GM12873 (cell line): ENCODE measurements at regions not wholly inside any gene's neighbourhood (a gene's known extent, or its start where the extent isn't known, plus 50 kb on each side); places are given as distances from the start of the nearest gene placed in this dataset.

Experiments
- TF ChIP-seq, protein P1 (sequence below): IDR thresholded peaks from 2 replicates; pipeline ENCODE4 v1.5.1; 2012; ENCODE audit warnings: low read depth, mild to moderate bottlenecking, moderate library complexity, low read length, control low read depth; ENCODE audit not compliant: insufficient read depth; ENCODE audit errors: missing control alignments

DNA sequence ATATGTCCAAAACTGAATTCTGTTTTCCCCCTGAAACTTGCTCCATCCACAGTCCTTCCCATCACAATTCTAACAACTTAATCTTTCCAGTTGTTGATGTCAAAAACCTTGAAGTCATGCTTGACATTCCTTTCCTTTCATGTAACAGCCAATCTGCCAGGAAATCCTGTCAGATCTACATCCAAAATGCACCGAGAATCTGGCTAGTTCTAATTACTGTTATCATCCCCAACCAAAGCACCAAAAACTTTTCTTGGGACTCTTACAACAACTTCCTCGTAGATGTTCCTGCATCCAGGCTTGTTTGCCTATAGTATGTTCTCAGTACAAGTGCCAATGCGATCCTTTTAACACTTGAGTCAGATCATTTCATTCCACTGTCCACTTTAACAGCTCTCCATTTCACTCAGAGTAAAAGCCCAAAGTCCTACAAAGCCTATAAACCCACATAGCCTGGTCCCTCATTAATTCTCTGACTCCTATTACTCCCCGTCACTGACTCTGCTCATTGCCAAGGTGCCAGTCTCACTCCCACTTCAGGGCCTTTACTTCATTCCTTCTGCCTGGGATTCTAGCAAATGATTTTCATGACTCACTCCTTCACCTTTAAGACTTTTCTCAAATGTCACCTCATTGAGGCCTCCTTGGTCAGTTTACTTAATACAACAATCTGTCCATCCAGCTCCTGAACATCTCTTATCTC, 493.2 kb upstream of the NFIA start:
- TF ChIP-seq, protein P1, sequence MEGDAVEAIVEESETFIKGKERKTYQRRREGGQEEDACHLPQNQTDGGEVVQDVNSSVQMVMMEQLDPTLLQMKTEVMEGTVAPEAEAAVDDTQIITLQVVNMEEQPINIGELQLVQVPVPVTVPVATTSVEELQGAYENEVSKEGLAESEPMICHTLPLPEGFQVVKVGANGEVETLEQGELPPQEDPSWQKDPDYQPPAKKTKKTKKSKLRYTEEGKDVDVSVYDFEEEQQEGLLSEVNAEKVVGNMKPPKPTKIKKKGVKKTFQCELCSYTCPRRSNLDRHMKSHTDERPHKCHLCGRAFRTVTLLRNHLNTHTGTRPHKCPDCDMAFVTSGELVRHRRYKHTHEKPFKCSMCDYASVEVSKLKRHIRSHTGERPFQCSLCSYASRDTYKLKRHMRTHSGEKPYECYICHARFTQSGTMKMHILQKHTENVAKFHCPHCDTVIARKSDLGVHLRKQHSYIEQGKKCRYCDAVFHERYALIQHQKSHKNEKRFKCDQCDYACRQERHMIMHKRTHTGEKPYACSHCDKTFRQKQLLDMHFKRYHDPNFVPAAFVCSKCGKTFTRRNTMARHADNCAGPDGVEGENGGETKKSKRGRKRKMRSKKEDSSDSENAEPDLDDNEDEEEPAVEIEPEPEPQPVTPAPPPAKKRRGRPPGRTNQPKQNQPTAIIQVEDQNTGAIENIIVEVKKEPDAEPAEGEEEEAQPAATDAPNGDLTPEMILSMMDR = no peak

DNA sequence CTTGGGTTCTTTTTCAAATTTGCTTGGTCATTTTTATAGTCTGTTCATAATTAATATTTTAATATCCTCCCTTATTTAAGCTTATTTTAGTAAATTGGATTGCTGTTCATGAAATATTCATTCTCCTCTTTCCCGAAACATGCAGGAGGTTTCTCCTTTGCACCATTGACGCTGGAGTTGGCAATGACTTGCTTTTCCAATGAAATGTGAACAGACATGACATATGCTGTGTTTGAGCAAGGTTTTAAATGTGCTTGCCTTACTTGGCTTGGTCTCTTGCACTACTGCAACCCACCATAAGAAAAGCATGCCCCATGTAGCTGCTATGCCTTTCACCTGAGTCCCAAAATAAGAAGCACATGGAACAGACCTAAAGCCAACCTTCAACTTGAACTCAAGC, 498.0 kb upstream of the NFIA start:
- TF ChIP-seq, protein P1 = no peak

DNA sequence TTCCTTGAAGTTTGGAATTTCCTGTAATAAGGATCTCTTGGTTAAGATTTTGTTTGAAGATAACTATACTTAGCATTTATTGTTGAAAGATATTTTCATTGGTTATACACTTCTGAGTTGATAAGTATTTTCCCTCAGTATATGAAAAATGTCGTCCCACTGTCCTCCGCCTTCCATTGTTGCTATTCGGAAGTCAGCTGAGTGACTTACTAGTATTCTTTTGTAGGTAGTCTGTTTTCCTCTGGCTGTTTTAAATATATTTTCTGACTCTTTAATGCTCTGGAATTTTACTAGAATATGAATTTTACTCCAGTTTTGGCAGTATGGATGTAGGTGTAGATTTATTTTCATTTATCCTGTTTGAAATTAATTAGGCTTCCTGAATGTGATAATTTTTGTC, 498.7 kb upstream of the NFIA start:
- TF ChIP-seq, protein P1 = no peak

DNA sequence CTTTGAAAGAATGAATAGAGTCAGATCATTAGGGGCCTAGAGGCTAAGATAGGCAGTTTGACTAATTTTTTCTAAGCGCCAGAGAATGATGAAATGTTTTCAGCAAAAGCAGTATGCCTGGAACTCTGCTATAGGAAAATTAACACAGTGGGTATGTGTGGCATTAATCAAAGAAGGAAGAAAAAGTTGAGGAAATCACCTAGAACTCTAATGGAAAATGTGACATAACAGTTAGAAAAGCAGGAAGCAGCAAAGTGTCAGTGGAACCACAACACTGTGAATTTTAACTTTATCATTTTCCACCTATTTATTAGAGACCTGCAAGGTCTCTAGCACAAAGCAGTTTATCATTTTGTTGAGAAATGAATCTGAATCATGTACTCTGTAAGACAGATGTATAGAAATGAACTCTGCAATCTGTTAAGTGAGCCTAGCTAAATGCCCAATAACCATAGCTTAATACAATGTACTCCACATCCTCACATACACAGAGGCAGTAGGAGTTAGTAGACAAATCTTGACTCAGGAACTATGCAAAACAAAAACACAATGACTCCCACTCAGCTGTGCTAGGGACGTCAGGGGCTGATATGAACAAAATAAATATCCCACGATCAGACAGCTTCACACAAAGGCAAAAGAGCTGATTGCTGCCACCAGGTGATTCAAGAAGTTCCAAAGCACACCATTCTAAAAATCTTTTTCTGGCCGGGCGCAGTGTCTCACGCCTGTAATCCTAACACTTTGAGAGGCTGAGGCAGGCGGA, 500.7 kb upstream of the NFIA start:
- TF ChIP-seq, protein P1 = no peak

DNA sequence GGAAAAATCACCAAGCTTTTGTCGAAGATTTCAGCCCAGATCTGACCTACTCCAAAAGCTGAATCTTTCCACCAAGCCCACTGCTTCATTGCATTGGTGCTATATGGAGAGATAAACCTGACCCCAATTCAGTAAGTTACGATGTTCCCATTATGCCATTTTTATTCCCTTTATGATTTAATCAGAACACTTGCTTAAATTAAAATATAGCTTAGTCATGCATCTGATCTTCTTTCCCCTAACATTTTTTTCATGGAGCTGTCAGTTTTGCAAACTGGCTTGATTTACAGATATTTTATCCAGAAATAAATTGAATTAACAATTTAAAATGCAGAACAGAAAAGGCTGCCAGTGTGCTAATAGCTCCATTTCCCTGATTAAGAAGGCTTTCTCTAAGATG, 503.5 kb upstream of the C1orf87 start:
- TF ChIP-seq, protein P1 = no peak

DNA sequence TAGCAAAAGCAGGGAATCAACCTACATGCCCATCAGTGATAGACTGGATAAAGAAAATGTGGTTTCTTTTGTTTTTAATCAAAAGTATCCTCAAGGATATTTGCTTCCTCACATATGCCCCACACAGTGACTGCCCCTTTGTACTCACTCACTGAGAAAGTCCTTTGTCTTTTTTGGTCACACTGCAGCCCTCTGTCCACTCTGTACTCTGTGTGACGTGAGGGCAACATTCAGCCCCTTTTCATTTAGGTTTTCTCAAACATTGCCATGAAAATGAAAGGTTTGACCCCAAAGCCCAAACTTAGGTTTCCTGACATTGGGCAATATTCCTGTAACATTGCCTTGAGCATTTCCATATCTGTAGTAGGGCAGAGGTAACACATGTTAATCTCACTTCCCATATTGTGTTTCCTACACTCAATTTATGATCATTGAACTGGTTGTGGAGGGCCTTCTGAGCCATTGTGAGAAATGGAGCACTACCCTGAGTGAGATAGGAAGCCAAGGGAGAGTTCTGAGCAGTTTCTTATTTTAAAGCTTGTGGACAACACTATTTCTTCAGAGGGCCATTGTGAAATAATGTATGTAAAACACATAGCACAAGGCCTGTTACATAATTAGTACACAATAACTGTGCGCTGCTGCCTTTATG, 501.9 kb upstream of the C1orf87 start:
- TF ChIP-seq, protein P1 = no peak

DNA sequence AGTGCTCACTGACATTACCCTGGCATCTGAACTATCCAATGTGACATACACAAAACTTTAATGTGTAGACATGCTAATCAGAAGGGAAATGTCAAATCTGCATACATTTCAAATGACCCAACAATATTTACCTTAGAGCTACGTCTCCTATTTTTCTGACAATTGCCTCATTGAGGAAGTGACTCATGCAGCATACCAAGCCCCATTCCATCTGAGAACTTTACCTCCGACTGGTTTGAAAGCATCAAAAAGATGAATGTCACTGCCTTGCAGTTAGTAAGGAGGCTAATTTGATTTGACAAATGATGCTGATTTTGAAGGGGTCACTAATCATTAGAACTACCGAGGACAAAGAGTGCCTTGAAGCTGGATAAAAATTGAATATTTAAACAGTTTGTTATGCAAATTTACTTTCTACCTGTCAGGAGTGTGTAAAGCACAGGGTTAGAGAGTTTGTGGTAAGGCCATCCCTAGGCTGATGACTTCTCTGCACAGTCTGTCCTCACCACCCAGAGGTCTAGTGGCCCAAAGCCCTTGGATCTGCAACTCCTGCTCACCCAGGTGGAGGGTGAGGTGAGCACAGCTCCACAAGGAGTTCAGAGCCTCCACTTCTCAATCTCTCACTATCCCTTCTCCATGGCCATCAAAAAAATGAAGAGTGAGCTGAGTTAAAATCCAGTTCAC, 500.3 kb upstream of the C1orf87 start:
- TF ChIP-seq, protein P1 = no peak
